ENCODE measurements at regions not wholly inside any gene's neighbourhood (a gene's known extent, or its start where the extent isn't known, plus 50 kb on each side); places are given as distances from the start of the nearest gene placed in this dataset.

DNA sequence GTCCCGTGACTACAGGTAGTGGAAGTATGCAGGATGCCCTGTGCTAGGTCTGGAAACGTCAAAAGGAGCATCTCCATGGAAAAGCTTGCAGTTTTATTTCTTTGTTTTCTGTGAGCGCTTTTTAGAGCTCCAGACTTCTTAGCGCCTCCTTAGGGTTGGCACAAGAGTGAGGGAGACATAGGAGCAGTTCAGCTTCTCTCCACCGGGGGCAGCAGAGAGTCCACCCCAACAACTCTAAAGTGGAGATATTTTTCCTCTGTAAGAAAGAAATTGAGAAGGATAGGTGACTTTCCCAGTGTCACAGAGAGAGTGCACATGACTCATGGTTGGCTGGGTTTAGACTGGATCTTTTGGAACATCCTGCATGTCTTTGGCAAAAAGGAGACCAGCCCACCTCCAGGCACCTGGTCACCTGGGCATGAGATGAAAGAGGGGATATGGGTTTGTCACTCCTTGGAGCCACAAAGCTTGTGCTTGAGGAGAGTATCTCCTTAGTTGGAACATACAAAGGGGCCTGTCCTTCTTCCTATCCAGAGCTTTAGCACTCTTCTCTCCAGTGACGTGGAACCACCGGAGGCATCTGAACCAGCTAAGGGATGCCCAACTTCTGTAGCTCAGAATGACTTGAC, 637.7 kb downstream of the SEMA5A start:
- H3K36me3 ChIP-seq (replicated peaks; ENCODE audit: control insufficient read depth, insufficient read depth, low read length), result no peaks in the 10 kb centered on the region
- DNase-seq, result peak; percentile 28
- no peak overlapping the region for H3K4me3 ChIP-seq (ENCODE audit: insufficient read depth, low read depth, low read length)
- H3K27me3 ChIP-seq (ENCODE audit: control insufficient read depth, insufficient read depth, low read length), result no peaks in the 10 kb centered on the region

DNA sequence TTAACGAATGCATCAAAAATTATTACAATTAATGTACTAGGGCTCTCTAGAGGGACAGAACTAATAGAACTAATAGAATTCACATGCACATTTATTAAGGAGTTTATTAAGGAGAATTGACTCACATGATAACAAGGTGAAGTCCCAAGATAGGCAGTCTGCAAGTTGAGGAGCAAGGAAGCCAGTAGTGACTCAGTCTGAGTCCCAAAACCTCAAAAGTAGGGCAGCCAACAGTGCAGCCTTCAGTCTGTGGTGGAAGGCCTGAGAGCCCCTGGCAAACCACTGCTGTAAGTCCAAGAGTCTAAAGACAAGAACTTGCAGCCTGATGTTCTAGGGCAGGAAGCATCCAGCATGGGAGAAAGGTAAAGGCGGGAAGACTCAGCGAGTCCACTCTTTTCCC, 633.8 kb downstream of the SEMA5A start:
- no peak for DNase-seq
- Histone ChIP-seq H3K27me3 (ENCODE audit: control insufficient read depth, insufficient read depth, low read length) (no peaks in the 10 kb centered on the region), H3K36me3 (replicated peaks; ENCODE audit: control insufficient read depth, insufficient read depth, low read length) (no peaks in the 10 kb centered on the region), H3K4me3 (ENCODE audit: insufficient read depth, low read depth, low read length) (no peak overlapping the region)

DNA sequence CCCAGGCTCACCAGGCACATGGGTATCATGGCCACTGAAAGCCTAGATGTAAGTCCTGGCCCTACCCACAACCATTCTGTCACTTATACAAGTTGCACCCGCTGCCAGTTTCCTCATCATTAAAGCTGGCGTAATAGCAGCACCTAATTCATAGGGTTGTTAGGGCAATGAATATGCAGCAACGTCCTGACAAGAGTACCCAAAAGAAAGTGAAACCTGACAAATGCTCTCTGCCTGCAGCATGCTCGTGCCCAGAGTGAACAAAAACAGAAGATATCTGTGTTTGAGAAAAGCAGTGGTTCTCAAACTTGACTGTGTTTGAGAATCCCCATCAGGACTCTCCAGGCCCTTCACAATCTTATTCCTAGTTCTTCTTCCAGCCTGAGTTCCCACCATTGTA, 632.4 kb downstream of the SEMA5A start:
- Histone ChIP-seq H3K4me3 (ENCODE audit: insufficient read depth, low read depth, low read length) (no peak overlapping the region), H3K27me3 (ENCODE audit: control insufficient read depth, insufficient read depth, low read length) (no peaks in the 10 kb centered on the region), H3K36me3 (replicated peaks; ENCODE audit: control insufficient read depth, insufficient read depth, low read length) (no peaks in the 10 kb centered on the region)
- no peak for DNase-seq

GRCh38 chr5:8919096-8919495, 626.8 kb downstream of the SEMA5A start:
- Histone ChIP-seq H3K4me3 (ENCODE audit: insufficient read depth, low read depth, low read length) (no peak overlapping the region), H3K36me3 (replicated peaks; ENCODE audit: control insufficient read depth, insufficient read depth, low read length) (no peaks in the 10 kb centered on the region), H3K27me3 (ENCODE audit: control insufficient read depth, insufficient read depth, low read length) (no peaks in the 10 kb centered on the region)
- no peak for DNase-seq

DNA sequence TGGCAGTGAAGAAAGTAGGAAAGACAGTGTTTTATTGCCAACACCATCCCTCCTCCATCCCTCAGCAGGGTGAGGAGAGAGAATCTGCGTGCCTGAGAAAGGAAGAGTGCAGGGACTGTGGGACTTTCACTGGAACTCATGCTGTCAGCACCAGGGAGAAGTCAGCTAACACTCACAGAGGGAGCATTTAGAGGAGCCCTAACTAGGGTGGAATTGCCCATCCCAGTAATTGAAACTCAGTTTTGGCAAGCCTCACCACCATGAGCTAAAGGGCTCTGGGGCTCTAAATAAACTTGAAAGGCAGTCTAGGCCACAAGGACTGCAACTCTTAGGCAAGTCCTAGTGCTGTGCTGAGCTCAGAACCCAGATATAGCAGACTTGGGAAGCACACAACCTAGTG, 622.3 kb downstream of the SEMA5A start:
- H3K4me3 ChIP-seq (ENCODE audit: insufficient read depth, low read depth, low read length), result no peak overlapping the region
- no peak for DNase-seq
- H3K36me3 ChIP-seq (replicated peaks; ENCODE audit: control insufficient read depth, insufficient read depth, low read length), result no peaks in the 10 kb centered on the region
- H3K27me3 ChIP-seq (ENCODE audit: control insufficient read depth, insufficient read depth, low read length), result no peaks in the 10 kb centered on the region

DNA sequence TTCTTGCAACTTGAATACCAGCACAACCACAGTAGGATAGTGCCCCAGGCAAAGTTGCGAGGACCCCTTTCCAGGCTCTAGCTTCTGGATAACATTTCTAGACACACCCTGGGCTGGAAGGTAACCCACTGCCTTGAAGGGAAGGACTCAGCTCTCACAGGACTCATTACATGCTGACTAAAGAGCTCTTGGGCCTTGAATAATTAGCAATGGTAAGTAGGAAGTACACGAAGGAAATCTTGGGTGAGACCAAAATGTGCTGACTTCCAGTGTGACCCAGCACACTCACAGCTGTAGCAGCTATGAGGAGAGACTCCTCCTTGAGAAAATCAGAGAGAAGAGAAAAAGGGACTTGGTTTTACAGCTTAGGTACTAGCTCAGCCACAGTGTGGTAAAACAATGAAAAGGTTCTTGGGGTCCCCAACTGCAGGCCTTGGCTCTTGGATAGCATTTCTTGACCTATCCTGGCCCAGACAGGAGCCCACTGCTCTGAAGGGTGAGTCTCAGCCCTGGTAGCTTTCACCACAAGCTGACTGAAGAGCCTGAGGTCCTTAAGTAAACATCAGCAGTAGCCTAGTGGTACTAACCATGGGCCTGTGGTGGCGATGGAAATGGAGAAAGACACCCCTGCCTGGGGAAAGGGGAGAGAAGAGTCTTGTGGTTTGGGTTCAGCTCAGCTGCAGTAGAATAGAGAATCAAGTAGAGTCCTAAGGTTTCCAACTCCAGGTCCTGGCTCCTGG, 621.7 kb downstream of the SEMA5A start:
- no peak for DNase-seq
- Histone ChIP-seq H3K4me3 (ENCODE audit: insufficient read depth, low read depth, low read length) (no peak overlapping the region), H3K36me3 (replicated peaks; ENCODE audit: control insufficient read depth, insufficient read depth, low read length) (no peaks in the 10 kb centered on the region), H3K27me3 (ENCODE audit: control insufficient read depth, insufficient read depth, low read length) (no peaks in the 10 kb centered on the region)

DNA sequence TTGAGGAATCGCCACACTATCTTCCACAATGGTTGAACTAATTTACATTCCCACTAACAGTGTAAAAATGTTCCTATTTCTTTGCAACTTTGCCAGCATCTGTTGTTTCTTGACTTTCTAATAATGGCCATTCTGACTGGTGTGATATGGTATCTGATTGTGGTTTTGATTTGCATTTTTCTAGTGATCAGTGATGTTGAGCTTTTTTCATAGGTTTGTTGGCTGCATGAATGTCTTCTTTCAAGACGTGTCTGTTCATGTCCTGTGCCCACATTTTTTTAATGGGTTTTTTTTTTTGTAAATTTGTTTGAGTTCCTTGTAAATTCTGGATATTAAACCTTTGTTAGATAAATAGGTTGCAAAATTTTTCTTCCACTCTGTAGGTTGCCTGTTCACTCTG, 615.9 kb downstream of the SEMA5A start:
- DNase-seq, result no peak
- Histone ChIP-seq H3K4me3 (ENCODE audit: insufficient read depth, low read depth, low read length) (no peak overlapping the region), H3K36me3 (replicated peaks; ENCODE audit: control insufficient read depth, insufficient read depth, low read length) (no peaks in the 10 kb centered on the region), H3K27me3 (ENCODE audit: control insufficient read depth, insufficient read depth, low read length) (no peaks in the 10 kb centered on the region)

DNA sequence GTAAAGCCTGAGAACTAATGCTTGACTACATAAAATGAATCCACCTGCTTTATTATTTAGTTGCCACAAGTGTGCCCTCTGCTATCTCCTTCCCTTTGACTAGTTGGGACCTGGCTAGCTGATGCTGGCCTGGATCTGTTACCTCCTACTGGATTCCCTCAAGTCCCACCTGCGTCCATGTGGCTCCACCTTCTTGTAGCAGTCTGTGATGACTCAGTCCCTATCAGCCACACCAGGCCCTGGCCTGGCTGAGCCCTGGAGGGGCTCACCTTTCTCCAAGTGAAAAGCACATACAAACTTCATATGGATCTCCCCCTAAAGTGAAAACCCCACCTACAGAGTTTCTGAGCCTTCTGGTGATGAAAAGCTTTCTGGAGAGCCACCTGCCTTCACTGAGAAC, 611.4 kb downstream of the SEMA5A start:
- H3K36me3 ChIP-seq (replicated peaks; ENCODE audit: control insufficient read depth, insufficient read depth, low read length), result no peaks in the 10 kb centered on the region
- H3K4me3 ChIP-seq (ENCODE audit: insufficient read depth, low read depth, low read length), result no peak overlapping the region
- no peak for DNase-seq
- H3K27me3 ChIP-seq (ENCODE audit: control insufficient read depth, insufficient read depth, low read length), result no peaks in the 10 kb centered on the region

DNA sequence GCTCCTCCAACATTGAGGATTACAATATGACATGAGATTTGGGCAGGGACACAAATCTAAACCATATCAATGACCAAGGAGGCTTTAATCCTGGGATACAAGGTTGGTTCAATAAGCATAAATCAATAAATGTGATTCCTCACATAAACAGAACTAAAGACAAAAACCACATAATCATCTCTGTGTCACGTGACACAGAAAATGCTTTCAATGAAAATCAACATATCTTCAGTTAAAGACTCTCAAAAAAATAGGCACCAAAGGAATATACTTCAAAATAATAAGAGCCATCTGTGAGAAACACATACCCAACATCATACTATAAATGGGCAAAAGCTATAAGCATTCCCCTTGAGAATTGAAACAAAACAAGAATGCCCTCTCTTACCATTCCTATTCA, 604.9 kb downstream of the SEMA5A start:
- no peaks in the 10 kb centered on the region for H3K27me3 ChIP-seq (ENCODE audit: control insufficient read depth, insufficient read depth, low read length)
- DNase-seq, result no peak
- no peaks in the 10 kb centered on the region for H3K36me3 ChIP-seq (replicated peaks; ENCODE audit: control insufficient read depth, insufficient read depth, low read length)
- H3K4me3 ChIP-seq (ENCODE audit: insufficient read depth, low read depth, low read length), result no peak overlapping the region

DNA sequence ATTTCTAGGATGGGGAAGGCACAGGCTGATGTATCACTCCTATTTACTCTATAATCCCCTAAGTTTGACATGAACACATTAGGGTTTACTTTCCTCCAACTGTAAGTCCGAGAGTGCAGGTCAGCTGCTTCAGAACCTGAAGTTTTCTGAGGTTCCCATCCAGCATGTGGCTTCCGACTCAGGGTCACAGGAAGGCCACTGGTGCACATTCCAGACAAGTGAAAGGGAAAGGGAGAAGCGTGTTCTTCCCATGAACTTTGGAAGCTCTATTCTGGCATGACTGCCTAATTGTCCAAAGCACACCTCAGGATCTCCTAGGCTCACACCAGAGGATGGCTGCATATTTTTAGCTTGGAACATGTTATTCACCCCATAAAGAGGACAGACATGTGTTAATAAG, 602.6 kb downstream of the SEMA5A start:
- no peak overlapping the region for H3K4me3 ChIP-seq (ENCODE audit: insufficient read depth, low read depth, low read length)
- H3K27me3 ChIP-seq (ENCODE audit: control insufficient read depth, insufficient read depth, low read length), result no peaks in the 10 kb centered on the region
- no peak for DNase-seq
- H3K36me3 ChIP-seq (replicated peaks; ENCODE audit: control insufficient read depth, insufficient read depth, low read length), result no peaks in the 10 kb centered on the region

DNA sequence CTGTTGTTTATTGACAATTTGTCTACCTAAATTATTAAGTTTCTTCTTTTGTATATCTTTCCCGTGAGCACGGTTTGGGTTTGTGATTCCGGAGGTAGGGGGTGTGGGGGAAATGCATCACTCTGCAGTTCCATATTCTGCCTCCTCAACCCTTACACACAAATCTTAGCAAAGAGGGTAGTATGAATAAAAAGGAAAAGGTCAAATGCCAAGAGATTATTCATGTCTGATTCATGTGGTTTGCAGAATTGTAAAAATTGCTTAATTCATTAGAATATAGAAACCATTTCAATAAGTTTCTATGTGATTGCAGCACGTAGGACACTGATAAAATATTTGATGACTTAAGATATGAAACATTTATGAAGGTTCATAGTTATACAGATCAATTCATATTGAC, 601.9 kb downstream of the SEMA5A start:
- no peaks in the 10 kb centered on the region for H3K36me3 ChIP-seq (replicated peaks; ENCODE audit: control insufficient read depth, insufficient read depth, low read length)
- no peaks in the 10 kb centered on the region for H3K27me3 ChIP-seq (ENCODE audit: control insufficient read depth, insufficient read depth, low read length)
- H3K4me3 ChIP-seq (ENCODE audit: insufficient read depth, low read depth, low read length), result no peak overlapping the region
- DNase-seq, result no peak

- DNase-seq, result no peak
- Histone ChIP-seq H3K4me3 (ENCODE audit: insufficient read depth, low read depth, low read length) (no peak overlapping the region), H3K36me3 (replicated peaks; ENCODE audit: control insufficient read depth, insufficient read depth, low read length) (no peaks in the 10 kb centered on the region), H3K27me3 (ENCODE audit: control insufficient read depth, insufficient read depth, low read length) (no peaks in the 10 kb centered on the region)
These were observed 599.9 kb downstream of the SEMA5A start for GRCh38 chr5:8945972-8946371.

GRCh38 chr5:8949908-8950307, 596.0 kb downstream of the SEMA5A start:
- Histone ChIP-seq H3K36me3 (replicated peaks; ENCODE audit: control insufficient read depth, insufficient read depth, low read length) (no peaks in the 10 kb centered on the region), H3K27me3 (ENCODE audit: control insufficient read depth, insufficient read depth, low read length) (no peaks in the 10 kb centered on the region), H3K4me3 (ENCODE audit: insufficient read depth, low read depth, low read length) (no peak overlapping the region)
- DNase-seq, result no peak

DNA sequence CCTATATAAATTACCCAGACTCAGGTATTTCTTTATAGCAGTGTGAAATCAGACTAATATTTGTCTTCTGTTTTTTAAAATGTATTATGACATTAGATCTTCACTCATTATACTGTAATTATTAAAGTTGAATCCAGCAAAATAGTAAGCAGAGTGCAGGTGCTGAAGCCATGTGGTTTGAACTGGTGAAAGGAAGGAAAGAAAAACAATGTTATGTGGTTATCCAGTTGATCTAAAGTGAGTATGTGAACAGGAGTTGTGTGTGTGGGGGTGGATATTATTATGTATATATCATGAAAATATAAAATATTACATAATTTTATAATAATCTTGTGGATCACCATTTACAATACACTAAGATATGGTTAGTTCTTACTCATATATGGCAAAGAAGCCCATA, 593.7 kb downstream of the SEMA5A start:
- Histone ChIP-seq H3K27me3 (ENCODE audit: control insufficient read depth, insufficient read depth, low read length) (no peaks in the 10 kb centered on the region), H3K36me3 (replicated peaks; ENCODE audit: control insufficient read depth, insufficient read depth, low read length) (no peaks in the 10 kb centered on the region), H3K4me3 (ENCODE audit: insufficient read depth, low read depth, low read length) (no peak overlapping the region)
- DNase-seq, result no peak

- DNase-seq, result no peak
- Histone ChIP-seq H3K4me3 (ENCODE audit: insufficient read depth, low read depth, low read length) (no peak overlapping the region), H3K27me3 (ENCODE audit: control insufficient read depth, insufficient read depth, low read length) (no peaks in the 10 kb centered on the region), H3K36me3 (replicated peaks; ENCODE audit: control insufficient read depth, insufficient read depth, low read length) (no peaks in the 10 kb centered on the region)
These were observed 592.9 kb downstream of the SEMA5A start for GRCh38 chr5:8953016-8953415.

Measured in H7 (cell line).